ENCODE measurements at regions not wholly inside any gene's neighbourhood (a gene's known extent, or its start where the extent isn't known, plus 50 kb on each side); places are given as distances from the start of the nearest gene placed in this dataset.
A peak's percentile ranks its signal among the peaks of the same experiment; 100 is the strongest.
"Not testable (repeated sequence)": the region's sequence is repeated elsewhere in the genome, so short reads cannot be mapped to it uniquely, and the experiment has no call there.

- ATAC-seq (ENCODE audit: poor library complexity) (no peak), DNase-seq (no peak)
- intact Hi-C loops (cut with DNase I): no loop called here
Observed at GRCh38 chr6:140236732-140237131, 862.3 kb upstream of the CITED2 start.

GRCh38 chr6:140230282-140230681 is 855.8 kb upstream of the CITED2 start:
- intact Hi-C loops (cut with DNase I): no loop called here
- no peak for DNase-seq
- ATAC-seq (ENCODE audit: poor library complexity): no peak

GRCh38 chr6:140228491-140228890 is 854.0 kb upstream of the CITED2 start:
- intact Hi-C loops (cut with DNase I): no loop called here
- DNase-seq (no peak), ATAC-seq (ENCODE audit: poor library complexity) (no peak)

DNA sequence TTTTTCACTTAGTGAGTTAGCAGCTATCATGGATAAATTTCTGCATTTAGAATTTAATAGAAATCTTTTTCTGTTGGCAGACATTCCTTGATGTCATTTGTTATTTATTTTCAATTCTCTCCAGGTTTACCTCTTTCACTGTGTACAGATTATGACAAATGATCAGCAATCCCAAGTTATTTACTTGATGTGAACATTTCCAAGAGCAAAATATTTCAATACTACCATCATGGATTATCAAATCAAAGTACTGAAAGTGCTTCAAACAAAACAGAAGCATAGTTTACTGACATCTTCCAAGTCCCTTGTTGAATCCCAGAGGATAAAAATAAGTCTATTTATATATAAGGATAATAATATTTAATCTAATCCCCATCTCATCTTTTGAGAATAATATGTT is 852.2 kb upstream of the CITED2 start:
- ATAC-seq (ENCODE audit: poor library complexity) (no peak), DNase-seq (no peak)
- intact Hi-C loops (cut with DNase I): no loop called here

DNA sequence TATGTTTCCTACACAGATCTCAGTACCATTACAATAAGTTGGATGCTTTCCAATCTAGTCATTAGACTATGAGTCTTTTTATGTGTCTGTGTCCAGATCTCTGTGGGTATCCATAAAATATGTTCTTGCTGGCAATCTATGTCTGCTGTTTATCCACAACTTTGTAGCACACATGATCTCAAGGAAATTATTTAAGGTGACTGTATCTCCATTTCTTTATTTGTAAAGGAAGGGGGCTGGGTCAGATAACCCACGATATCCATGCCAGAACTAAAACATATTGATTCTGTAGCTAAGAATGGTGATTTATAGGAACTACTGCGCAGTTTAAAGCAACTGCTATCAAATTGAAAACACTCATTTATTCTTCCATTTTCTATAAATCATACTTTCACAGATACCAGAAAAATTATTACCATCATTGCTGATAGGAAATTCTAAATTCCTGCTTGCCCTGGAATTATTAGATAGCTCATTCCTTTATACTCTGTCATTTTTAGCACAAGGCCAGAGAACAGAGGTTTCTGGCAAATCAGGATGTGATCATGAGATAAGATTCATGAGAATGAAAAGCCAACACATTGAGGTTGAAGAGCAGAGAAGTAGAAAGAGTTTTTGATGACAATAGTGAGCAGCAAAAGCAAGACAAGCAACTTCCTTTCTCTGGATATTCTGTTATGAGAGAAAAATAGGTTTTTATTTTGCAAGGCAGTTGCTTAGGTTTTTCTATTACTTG is 851.4 kb upstream of the CITED2 start:
- no peak for ATAC-seq (ENCODE audit: poor library complexity)
- intact Hi-C loops (cut with DNase I): no loop called here
- DNase-seq: no peak

DNA sequence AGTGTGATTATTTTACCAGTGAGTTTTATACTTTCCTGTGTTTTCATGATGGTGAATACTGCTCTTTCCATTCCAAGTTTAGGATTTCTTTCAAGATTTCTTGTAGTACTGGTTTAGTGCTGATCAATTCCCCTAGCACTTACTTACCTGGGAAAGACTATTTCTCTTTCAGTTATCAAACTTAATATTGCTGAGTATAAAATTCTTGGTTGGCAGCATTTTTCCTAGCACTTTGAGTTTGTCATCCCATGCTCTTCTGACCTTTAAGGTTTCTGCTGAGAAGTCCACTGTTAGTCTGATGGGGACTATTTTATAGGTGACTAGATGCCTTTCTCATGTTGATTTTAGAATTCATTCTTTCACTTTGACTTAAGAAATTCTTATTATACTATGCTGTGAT is 842.8 kb upstream of the CITED2 start:
- DNase-seq (no peak), ATAC-seq (ENCODE audit: poor library complexity) (no peak)
- intact Hi-C loops (cut with DNase I): no loop called here

GRCh38 chr6:140209775-140210174 is 835.3 kb upstream of the CITED2 start:
- intact Hi-C loops (cut with DNase I): no loop called here
- no peak for DNase-seq
- no peak for ATAC-seq (ENCODE audit: poor library complexity)

DNA sequence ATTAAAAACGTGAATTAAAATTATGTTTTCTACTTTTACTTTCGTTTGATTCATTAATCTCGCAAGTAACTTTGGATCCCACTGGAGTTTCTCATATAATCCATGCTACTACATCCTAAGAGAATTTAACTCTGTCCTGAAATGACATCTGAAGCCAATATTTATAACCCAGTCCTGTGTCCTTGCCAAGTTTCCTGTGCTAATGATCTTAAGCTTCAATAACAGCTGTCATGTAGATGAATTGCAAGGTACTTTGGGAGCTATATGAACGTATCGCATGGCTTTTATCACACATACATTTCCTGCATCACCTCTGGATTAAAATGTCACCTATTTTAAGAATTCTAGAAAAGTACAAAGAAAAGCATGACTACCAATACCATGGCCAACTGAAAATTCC is 833.8 kb upstream of the CITED2 start:
- intact Hi-C loops (cut with DNase I): no loop called here
- DNase-seq (no peak), ATAC-seq (ENCODE audit: poor library complexity) (no peak)

- DNase-seq: no peak
- intact Hi-C loops (cut with DNase I): no loop called here
- no peak for ATAC-seq (ENCODE audit: poor library complexity)
Observed at GRCh38 chr6:140205795-140206593, 831.5 kb upstream of the CITED2 start.

DNA sequence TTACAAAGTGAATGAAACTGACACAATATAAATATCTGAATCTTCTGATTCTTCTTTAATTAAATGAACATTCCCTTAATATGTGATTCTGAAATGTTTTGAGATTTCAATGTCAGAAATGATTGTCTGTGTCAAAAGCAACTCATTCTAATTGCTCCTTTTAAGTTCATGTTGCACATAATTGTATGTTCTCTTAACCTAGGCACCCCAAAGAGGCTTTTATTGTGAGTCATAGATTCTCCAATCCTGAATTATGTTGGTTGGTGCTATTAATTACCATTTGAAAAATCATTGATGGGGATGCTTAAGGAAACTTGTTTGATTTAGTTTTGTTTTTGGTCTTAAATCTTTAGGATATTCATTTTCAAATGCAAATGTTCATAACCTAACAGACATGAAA is 829.7 kb upstream of the CITED2 start:
- intact Hi-C loops (cut with DNase I): no loop called here
- no peak for ATAC-seq (ENCODE audit: poor library complexity)
- no peak for DNase-seq

DNA sequence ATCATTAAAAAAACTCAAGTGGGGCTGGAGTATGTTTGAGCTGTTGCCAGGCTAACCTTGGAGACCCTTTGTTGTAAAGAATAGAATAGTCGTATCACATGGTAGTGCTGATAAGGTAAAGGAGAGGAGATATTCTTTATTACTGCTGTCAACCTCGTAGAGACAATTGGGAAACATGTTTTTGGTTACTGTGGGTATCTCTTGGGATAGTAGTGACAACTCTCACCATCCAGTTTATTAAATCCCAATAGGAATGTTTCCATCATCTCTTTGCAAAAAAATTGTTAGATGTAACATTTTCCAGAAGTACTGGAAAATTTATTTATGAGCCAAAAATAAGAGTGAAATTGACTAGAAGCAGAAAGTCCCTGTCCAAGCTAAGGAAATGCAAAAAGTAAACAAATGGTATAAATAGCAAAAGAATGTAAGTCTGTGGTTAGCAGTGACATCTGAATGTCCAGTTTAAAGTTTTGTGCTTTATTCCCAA is 829.3 kb upstream of the CITED2 start:
- DNase-seq: no peak
- intact Hi-C loops (cut with DNase I): no loop called here
- peak; percentile 49 for ATAC-seq (ENCODE audit: poor library complexity)

DNA sequence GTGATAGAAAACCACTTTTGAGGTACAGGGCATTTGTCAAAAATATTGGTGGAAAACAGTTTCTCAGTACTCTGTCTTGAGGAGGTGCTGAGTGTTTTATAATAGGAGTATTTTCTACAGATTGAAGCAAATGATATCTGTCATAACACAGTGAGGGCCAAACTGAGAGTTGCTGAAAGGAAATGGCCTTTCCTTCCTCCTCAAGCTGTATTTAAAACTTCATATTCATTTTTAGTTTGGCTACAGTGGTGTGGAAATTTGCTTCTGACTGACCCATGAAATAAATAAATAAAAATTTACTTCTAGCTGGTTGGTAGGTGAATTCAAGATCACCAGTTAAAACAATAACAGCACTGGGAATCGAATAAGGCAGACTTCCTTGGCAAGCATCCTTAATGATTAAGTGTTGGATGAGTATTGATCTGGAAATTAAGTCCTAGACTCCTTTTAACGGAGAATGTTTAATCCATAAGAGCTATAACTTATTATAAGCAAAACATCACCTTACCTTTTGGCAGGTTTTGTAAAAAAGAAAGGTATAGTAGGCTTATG is 828.6 kb upstream of the CITED2 start:
- intact Hi-C loops (cut with DNase I): no loop called here
- ATAC-seq (ENCODE audit: poor library complexity) (no peak), DNase-seq (no peak)

DNA sequence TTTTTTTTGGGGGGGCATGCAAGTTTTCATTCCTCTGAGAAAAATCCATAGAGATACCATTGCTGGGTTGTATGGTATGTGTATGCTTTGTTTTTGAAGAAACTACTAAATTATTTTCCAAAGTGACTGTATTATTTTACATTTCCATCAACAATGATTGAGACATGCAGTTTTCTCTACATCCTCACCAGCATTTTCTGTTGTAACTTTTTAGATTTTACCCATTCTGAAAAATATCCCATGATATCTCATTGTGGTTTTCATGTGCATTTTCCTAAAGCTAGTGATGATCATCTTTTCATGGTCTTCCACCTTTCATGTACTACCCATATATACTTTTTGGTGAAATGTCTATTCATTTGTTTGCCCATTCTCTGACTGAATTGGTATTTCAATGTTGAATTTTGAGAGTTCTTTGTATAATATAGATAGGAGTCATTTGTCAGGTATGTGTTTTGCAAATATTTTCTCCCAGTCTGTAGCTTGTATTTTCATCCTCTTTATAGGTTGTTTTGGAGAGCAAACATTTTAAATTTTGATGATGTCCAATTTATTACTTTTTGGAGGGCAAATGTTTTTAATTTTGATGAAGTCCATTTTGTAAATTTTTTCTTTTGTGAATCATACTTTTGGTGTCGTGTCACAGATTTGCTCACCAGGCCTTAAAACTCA is 827.5 kb upstream of the CITED2 start:
- ATAC-seq (ENCODE audit: poor library complexity): no peak
- intact Hi-C loops (cut with DNase I): no loop called here

DNA sequence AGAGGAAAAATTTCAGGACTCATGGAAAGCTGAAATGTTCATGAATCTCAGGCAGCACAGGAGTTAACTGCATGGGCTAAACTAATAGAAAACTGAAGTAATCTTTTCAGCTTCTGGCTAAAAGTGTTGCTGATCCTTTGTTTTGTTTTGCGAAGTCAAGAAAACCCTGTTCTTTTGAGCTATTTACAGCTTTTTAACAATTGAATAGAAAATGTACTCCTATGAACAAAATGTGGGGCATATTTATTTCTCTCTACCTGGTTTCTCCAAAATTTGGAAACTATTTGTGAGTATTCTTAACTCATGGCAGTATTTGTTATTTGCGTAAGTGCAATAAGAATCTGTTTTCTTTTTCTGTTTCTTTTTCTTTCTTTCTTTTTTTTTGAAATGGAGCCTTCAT is 818.8 kb upstream of the CITED2 start:
- DNase-seq (no peak), ATAC-seq (ENCODE audit: poor library complexity) (no peak)
- intact Hi-C loops (cut with DNase I): no loop called here

More for the DNA sequence above, 827.5 kb upstream of the CITED2 start:
- DNase-seq: no peak

GRCh38 chr6:140192018-140192417 is 817.6 kb upstream of the CITED2 start:
- ATAC-seq (ENCODE audit: poor library complexity): no peak
- intact Hi-C loops (cut with DNase I): no loop called here

GRCh38 chr6:140189263-140189662 is 814.8 kb upstream of the CITED2 start:
- intact Hi-C loops (cut with DNase I); DNase-seq; ATAC-seq (ENCODE audit: poor library complexity): not testable (repeated sequence)

More at GRCh38 chr6:140192018-140192417, 817.6 kb upstream of the CITED2 start:
- no peak for DNase-seq

- intact Hi-C loops (cut with DNase I): no loop called here
- DNase-seq (no peak), ATAC-seq (ENCODE audit: poor library complexity) (no peak)
Observed at GRCh38 chr6:140185991-140186390, 811.5 kb upstream of the CITED2 start.

GRCh38 chr6:140183881-140184280 is 809.4 kb upstream of the CITED2 start:
- intact Hi-C loops (cut with DNase I): no loop called here
- DNase-seq (no peak), ATAC-seq (ENCODE audit: poor library complexity) (no peak)

GRCh38 chr6:140182821-140183220 is 808.4 kb upstream of the CITED2 start:
- ATAC-seq (ENCODE audit: poor library complexity) (no peak), DNase-seq (no peak)
- intact Hi-C loops (cut with DNase I): no loop called here
